Liver (tissue), 8 donors: ENCODE measurements at regions not wholly inside any gene's neighbourhood (a gene's known extent, or its start where the extent isn't known, plus 50 kb on each side); places are given as distances from the start of the nearest gene placed in this dataset.

Experiments
- DNase-seq: peaks from one replicate; pipeline ENCODE4 v3.0.0-alpha.2; 2017; ENCODE audit warnings: low spot score
- H3K27ac ChIP-seq, 2 donors: one replicate each; pipeline ENCODE4 v1.7.0; 2013; ENCODE audit warnings: inconsistent platforms in 2 of 2, low read length in 2 of 2, control low read depth in 1 of 2, low read depth in 1 of 2, mild to moderate bottlenecking in 1 of 2
- H3K27me3 ChIP-seq, 4 donors: one replicate each; pipeline versions ENCODE4 v1.6.1 to v1.7.0; 2013; ENCODE audit warnings: low read length in 3 of 4, inconsistent platforms in 1 of 4, mild to moderate bottlenecking in 1 of 4, moderate library complexity in 1 of 4; ENCODE audit not compliant: control insufficient read depth in 4 of 4, insufficient read depth in 4 of 4
- H3K36me3 ChIP-seq, 4 donors: one replicate each; pipeline versions ENCODE4 v1.6.1 to v1.7.0; 2013; ENCODE audit warnings: low read length in 3 of 4, mild to moderate bottlenecking in 3 of 4, low read depth in 1 of 4, moderate library complexity in 1 of 4; ENCODE audit not compliant: control insufficient read depth in 4 of 4, insufficient read depth in 3 of 4
- H3K4me1 ChIP-seq, 4 donors: one replicate each; pipeline versions ENCODE4 v1.6.1 to v1.7.0; 2013; ENCODE audit warnings: low read length in 3 of 4, mild to moderate bottlenecking in 3 of 4, moderate library complexity in 1 of 4; ENCODE audit not compliant: control insufficient read depth in 4 of 4, insufficient read depth in 4 of 4
- H3K4me3 ChIP-seq, 3 donors: one replicate each; pipeline versions ENCODE4 v1.6.1 to v1.7.0; 2013; ENCODE audit warnings: low read length in 3 of 3, control low read depth in 1 of 3, low read depth in 1 of 3, mild to moderate bottlenecking in 1 of 3
- H3K9ac ChIP-seq, 2 donors: one replicate each; pipeline ENCODE4 v1.7.0; 2013; ENCODE audit warnings: low read length in 2 of 2, mild to moderate bottlenecking in 2 of 2, moderate library complexity in 2 of 2, control low read depth in 1 of 2, low read depth in 1 of 2
- H3K9me3 ChIP-seq, 4 donors: one replicate each; pipeline versions ENCODE4 v1.6.1 to v1.7.0; 2013; ENCODE audit warnings: low read length in 3 of 4; ENCODE audit not compliant: control insufficient read depth in 4 of 4
- EGR1 ChIP-seq, 2 donors: IDR thresholded peaks; 2 replicates each; pipeline ENCODE4 v1.6.1; 2016 to 2018; ENCODE audit warnings: antibody characterized with exemption in 2 of 2, low read depth in 2 of 2
- FOXA1 ChIP-seq: IDR thresholded peaks from 2 replicates; pipeline ENCODE4 v1.6.1; 2016; ENCODE audit warnings: antibody characterized with exemption
- FOXA2 ChIP-seq: IDR thresholded peaks from 2 replicates; pipeline ENCODE4 v1.6.1; 2016; ENCODE audit warnings: antibody characterized with exemption
- GABPA ChIP-seq, 2 donors: IDR thresholded peaks in 1 of 2; conservative IDR thresholded peaks in 1 of 2; 2 replicates each; pipeline ENCODE4 v1.6.1; 2016; ENCODE audit warnings: antibody characterized with exemption in 2 of 2, mild to moderate bottlenecking in 1 of 2, moderate library complexity in 1 of 2
- HNF4A ChIP-seq, 2 donors: conservative IDR thresholded peaks; 2 replicates each; pipeline ENCODE4 v1.6.1; 2016; ENCODE audit warnings: antibody characterized with exemption in 2 of 2, mild to moderate bottlenecking in 2 of 2
- HNF4G ChIP-seq: IDR thresholded peaks from 2 replicates; pipeline ENCODE4 v1.6.1; 2016; ENCODE audit warnings: antibody characterized with exemption
- JUND ChIP-seq, 2 donors: IDR thresholded peaks; 2 replicates each; pipeline ENCODE4 v1.6.1; 2016; ENCODE audit warnings: antibody characterized with exemption in 2 of 2
- NR2F2 ChIP-seq: IDR thresholded peaks from 2 replicates; pipeline ENCODE4 v1.6.1; 2016; ENCODE audit warnings: antibody characterized with exemption
- RAD21 ChIP-seq, 2 donors: IDR thresholded peaks; 2 replicates each; pipeline ENCODE4 v1.6.1; 2016; ENCODE audit warnings: antibody characterized with exemption in 2 of 2, mild to moderate bottlenecking in 2 of 2
- RXRA ChIP-seq, 2 donors: IDR thresholded peaks; 2 replicates each; pipeline ENCODE4 v1.6.1; 2017 to 2018; ENCODE audit warnings: antibody characterized with exemption in 2 of 2, mild to moderate bottlenecking in 1 of 2
- SP1 ChIP-seq: IDR thresholded peaks from 2 replicates; pipeline ENCODE4 v1.6.1; 2018; ENCODE audit warnings: antibody characterized with exemption, mild to moderate bottlenecking
- TAF1 ChIP-seq: conservative IDR thresholded peaks from 2 replicates; pipeline ENCODE4 v1.6.1; 2016; ENCODE audit warnings: antibody characterized with exemption, mild to moderate bottlenecking
- YY1 ChIP-seq: IDR thresholded peaks from 2 replicates; pipeline ENCODE4 v1.6.1; 2016; ENCODE audit warnings: antibody characterized with exemption, mild to moderate bottlenecking
- WGBS: extraction: QIAGEN DNeasy Blood & Tissue Kit; methylation state at CpG from one replicate; pipeline ENCODE4 v1.1.7; 2013; 5-methylcytosine and 5-hydroxymethylcytosine counted together
- TF ChIP-seq, protein P1 (sequence below): fragments of 150-350 bp; IDR thresholded peaks from 2 replicates; pipeline ENCODE4 v1.5.1; 2017; ENCODE audit warnings: improper control_type of control experiment, low read depth, low read length; ENCODE audit not compliant: missing input control
- TF ChIP-seq, protein P2 (sequence below): IDR thresholded peaks from 2 replicates; pipeline ENCODE4 v1.6.1; 2016; ENCODE audit warnings: antibody characterized with exemption, mild to moderate bottlenecking
- TF ChIP-seq, protein P3 (sequence below): IDR thresholded peaks from 2 replicates; pipeline ENCODE4 v1.6.1; 2016; ENCODE audit warnings: antibody characterized with exemption
- TF ChIP-seq, protein P4 (sequence below): IDR thresholded peaks from 2 replicates; pipeline ENCODE4 v1.6.1; 2016; ENCODE audit warnings: antibody characterized with exemption
- TF ChIP-seq, protein P5 (sequence below): IDR thresholded peaks from 2 replicates; pipeline ENCODE4 v1.6.1; 2016; ENCODE audit warnings: antibody characterized with exemption
- donor health status: healthy.
- donor health status: healthy.
- donor health status: healthy.
- donor health status: healthy.
- donor health status: healthy.

DNA sequence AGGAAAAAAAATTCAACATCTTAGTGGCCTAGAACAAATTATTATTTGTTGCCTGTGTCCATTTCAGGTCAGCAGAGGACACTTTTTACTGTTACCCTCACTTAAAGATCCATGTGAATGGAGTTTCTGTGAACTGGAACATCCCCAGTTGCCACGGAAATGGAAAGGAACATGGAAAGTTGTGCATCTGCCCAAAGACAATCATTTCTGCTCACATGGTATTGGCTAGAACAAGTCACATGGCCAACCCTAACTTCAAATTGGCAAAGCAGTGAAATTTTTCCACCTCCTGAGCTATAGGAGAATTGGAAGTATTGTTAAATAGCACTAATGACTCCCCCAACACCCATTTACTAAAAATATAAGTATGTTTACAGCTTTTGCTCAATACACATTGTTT is 71.2 kb upstream of the CCBE1 start:
- Histone ChIP-seq H3K4me3 (no peak overlapping the region), H3K27ac (no peak overlapping the region), H3K9ac (no peak overlapping the region), H3K9me3 (peaks cover 0 to 3% (median 1%) of the 10 kb centered on the region in 4 donors), H3K36me3 (no peaks in the 10 kb centered on the region), H3K27me3 (peaks cover 0 to 3% (median 0%) of the 10 kb centered on the region in 4 donors), H3K4me1 (no peaks in the 10 kb centered on the region)
- DNase-seq: no peak
- WGBS: 67% methylated on average over 1 of the region's 1 CpG
- no peak for TF ChIP-seq NR2F2
- no peak for TF ChIP-seq HNF4G
- TF ChIP-seq FOXA2: no peak
- no peak for TF ChIP-seq JUND (IDR thresholded peaks at IDR 0.05)
- TF ChIP-seq TAF1: no peak
- no peak for TF ChIP-seq SP1
- TF ChIP-seq, protein P1, sequence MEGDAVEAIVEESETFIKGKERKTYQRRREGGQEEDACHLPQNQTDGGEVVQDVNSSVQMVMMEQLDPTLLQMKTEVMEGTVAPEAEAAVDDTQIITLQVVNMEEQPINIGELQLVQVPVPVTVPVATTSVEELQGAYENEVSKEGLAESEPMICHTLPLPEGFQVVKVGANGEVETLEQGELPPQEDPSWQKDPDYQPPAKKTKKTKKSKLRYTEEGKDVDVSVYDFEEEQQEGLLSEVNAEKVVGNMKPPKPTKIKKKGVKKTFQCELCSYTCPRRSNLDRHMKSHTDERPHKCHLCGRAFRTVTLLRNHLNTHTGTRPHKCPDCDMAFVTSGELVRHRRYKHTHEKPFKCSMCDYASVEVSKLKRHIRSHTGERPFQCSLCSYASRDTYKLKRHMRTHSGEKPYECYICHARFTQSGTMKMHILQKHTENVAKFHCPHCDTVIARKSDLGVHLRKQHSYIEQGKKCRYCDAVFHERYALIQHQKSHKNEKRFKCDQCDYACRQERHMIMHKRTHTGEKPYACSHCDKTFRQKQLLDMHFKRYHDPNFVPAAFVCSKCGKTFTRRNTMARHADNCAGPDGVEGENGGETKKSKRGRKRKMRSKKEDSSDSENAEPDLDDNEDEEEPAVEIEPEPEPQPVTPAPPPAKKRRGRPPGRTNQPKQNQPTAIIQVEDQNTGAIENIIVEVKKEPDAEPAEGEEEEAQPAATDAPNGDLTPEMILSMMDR: no peak
- TF ChIP-seq, protein P2, sequence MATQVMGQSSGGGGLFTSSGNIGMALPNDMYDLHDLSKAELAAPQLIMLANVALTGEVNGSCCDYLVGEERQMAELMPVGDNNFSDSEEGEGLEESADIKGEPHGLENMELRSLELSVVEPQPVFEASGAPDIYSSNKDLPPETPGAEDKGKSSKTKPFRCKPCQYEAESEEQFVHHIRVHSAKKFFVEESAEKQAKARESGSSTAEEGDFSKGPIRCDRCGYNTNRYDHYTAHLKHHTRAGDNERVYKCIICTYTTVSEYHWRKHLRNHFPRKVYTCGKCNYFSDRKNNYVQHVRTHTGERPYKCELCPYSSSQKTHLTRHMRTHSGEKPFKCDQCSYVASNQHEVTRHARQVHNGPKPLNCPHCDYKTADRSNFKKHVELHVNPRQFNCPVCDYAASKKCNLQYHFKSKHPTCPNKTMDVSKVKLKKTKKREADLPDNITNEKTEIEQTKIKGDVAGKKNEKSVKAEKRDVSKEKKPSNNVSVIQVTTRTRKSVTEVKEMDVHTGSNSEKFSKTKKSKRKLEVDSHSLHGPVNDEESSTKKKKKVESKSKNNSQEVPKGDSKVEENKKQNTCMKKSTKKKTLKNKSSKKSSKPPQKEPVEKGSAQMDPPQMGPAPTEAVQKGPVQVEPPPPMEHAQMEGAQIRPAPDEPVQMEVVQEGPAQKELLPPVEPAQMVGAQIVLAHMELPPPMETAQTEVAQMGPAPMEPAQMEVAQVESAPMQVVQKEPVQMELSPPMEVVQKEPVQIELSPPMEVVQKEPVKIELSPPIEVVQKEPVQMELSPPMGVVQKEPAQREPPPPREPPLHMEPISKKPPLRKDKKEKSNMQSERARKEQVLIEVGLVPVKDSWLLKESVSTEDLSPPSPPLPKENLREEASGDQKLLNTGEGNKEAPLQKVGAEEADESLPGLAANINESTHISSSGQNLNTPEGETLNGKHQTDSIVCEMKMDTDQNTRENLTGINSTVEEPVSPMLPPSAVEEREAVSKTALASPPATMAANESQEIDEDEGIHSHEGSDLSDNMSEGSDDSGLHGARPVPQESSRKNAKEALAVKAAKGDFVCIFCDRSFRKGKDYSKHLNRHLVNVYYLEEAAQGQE: no peak

DNA sequence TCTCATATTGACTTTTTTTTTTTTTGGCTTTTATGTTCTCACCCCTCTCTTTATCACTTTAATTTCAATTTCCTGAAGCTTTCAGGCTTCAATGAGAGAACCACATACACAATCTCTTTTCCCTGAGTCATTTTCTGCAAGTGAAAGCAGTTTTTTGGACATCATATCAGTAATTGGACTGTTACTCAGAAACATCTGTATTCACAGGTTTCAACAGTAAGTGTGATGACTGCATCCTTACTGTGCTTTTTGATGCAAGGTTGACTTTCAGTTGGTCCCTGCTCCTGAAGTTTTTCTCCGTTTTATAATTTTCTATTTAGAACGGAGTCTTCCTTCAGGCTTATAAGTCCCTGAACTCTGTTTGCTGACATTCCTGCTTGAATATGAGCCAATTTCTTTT is 70.5 kb upstream of the CCBE1 start:
- Histone ChIP-seq H3K4me3 (no peak overlapping the region), H3K9me3 (peaks cover 0 to 3% (median 1%) of the 10 kb centered on the region in 4 donors), H3K4me1 (no peaks in the 10 kb centered on the region), H3K27ac (no peak overlapping the region), H3K36me3 (no peaks in the 10 kb centered on the region), H3K9ac (no peak overlapping the region), H3K27me3 (peaks cover 0 to 3% (median 0%) of the 10 kb centered on the region in 4 donors)
- 80% methylated on average over 2 of the region's 2 CpGs for WGBS
- no peak for DNase-seq
- TF ChIP-seq, protein P3, sequence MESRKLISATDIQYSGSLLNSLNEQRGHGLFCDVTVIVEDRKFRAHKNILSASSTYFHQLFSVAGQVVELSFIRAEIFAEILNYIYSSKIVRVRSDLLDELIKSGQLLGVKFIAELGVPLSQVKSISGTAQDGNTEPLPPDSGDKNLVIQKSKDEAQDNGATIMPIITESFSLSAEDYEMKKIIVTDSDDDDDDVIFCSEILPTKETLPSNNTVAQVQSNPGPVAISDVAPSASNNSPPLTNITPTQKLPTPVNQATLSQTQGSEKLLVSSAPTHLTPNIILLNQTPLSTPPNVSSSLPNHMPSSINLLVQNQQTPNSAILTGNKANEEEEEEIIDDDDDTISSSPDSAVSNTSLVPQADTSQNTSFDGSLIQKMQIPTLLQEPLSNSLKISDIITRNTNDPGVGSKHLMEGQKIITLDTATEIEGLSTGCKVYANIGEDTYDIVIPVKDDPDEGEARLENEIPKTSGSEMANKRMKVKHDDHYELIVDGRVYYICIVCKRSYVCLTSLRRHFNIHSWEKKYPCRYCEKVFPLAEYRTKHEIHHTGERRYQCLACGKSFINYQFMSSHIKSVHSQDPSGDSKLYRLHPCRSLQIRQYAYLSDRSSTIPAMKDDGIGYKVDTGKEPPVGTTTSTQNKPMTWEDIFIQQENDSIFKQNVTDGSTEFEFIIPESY: no peak
- TF ChIP-seq, protein P1: no peak
- TF ChIP-seq RXRA (IDR thresholded peaks at IDR 0.05): no peak
- TF ChIP-seq SP1: no peak
- no peak for TF ChIP-seq YY1
- no peak for TF ChIP-seq FOXA2
- no peak for TF ChIP-seq HNF4G
- TF ChIP-seq, protein P4, sequence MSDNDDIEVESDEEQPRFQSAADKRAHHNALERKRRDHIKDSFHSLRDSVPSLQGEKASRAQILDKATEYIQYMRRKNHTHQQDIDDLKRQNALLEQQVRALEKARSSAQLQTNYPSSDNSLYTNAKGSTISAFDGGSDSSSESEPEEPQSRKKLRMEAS: no peak
- no peak for TF ChIP-seq RAD21 (IDR thresholded peaks at IDR 0.05)
- TF ChIP-seq, protein P5, sequence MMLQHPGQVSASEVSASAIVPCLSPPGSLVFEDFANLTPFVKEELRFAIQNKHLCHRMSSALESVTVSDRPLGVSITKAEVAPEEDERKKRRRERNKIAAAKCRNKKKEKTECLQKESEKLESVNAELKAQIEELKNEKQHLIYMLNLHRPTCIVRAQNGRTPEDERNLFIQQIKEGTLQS: no peak
- no peak for TF ChIP-seq HNF4A (conservative IDR thresholded peaks at IDR 0.05)
- TF ChIP-seq JUND (IDR thresholded peaks at IDR 0.05): no peak
- no peak for TF ChIP-seq NR2F2
- TF ChIP-seq EGR1 (IDR thresholded peaks at IDR 0.05; ENCODE audit: low read depth in 2 of 2): no peak
- TF ChIP-seq GABPA (IDR thresholded peaks at IDR 0.05 in 1 of 2, conservative IDR thresholded peaks at IDR 0.05 in 1 of 2): no peak
- TF ChIP-seq, protein P2: no peak
- TF ChIP-seq TAF1: no peak
- no peak for TF ChIP-seq FOXA1
